Lower lobe of right lung (tissue), 2 donors: ENCODE measurements at regions not wholly inside any gene's neighbourhood (a gene's known extent, or its start where the extent isn't known, plus 50 kb on each side); places are given as distances from the start of the nearest gene placed in this dataset.

ENCODE experiments used
- ATAC-seq, 2 donors: fragments of 200-7000 bp; cut with Tn5 transposase; one replicate each; pipeline ENCODE4 v1.9.1; 2020 to 2022; ENCODE audit warnings: mild to moderate bottlenecking in 2 of 2, moderate library complexity in 2 of 2
- DNase-seq: peaks from one replicate; pipeline ENCODE4 v3.0.0-alpha.2; 2020
- H3K27ac ChIP-seq: fragments of 200-600 bp; one replicate; pipeline ENCODE4 v1.8.0; 2022
- H3K27me3 ChIP-seq: fragments of 200-600 bp; one replicate; pipeline ENCODE4 v1.8.0; 2022; ENCODE audit warnings: low read depth
- H3K36me3 ChIP-seq: fragments of 200-600 bp; one replicate; pipeline ENCODE4 v1.8.0; 2022; ENCODE audit warnings: mild to moderate bottlenecking
- H3K4me1 ChIP-seq: fragments of 200-600 bp; one replicate; pipeline ENCODE4 v1.8.0; 2022
- H3K4me3 ChIP-seq: fragments of 200-600 bp; one replicate; pipeline ENCODE4 v1.8.0; 2022; ENCODE audit warnings: mild to moderate bottlenecking
- H3K9me3 ChIP-seq: fragments of 200-600 bp; one replicate; pipeline ENCODE4 v1.8.0; 2022
- intact Hi-C: fragments of 100-400 bp; cut with DNase I; formaldehyde crosslinking; loops from one replicate; pipeline ENCODE4 v1.11.0; 2022
- TF ChIP-seq, protein P1 (sequence below): fragments of 200-600 bp; IDR thresholded peaks from one replicate; pipeline ENCODE4 v1.8.0; 2022; ENCODE audit warnings: antibody characterized with exemption, mild to moderate bottlenecking
- donor health status: DM: no; HTN: yes; CAD: no; lungs with severe emphysema.

DNA sequence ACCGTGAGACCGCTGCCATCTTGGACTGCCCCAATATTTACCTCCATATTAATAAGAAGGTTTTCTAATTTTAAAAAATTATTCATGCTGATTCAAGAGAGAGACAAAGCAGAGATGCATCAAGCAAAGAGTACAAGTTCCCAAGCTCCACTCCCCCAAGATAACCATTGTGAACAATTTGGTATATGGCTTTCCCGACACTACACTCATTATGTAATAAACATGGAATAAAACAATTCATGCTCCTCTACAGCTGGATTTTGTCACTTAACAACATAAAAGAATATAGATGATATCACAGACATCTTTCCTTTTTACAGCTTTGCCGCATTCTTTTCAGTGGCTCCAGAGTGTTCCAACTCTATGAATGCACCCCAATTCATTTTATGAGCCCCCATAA, 307.6 kb downstream of the FGFR2 start:
- Histone ChIP-seq H3K9me3 (no peaks in the 10 kb centered on the region), H3K4me3 (no peak overlapping the region), H3K27me3 (no peaks in the 10 kb centered on the region), H3K27ac (no peak overlapping the region), H3K36me3 (no peaks in the 10 kb centered on the region), H3K4me1 (no peaks in the 10 kb centered on the region)
- TF ChIP-seq, protein P1, sequence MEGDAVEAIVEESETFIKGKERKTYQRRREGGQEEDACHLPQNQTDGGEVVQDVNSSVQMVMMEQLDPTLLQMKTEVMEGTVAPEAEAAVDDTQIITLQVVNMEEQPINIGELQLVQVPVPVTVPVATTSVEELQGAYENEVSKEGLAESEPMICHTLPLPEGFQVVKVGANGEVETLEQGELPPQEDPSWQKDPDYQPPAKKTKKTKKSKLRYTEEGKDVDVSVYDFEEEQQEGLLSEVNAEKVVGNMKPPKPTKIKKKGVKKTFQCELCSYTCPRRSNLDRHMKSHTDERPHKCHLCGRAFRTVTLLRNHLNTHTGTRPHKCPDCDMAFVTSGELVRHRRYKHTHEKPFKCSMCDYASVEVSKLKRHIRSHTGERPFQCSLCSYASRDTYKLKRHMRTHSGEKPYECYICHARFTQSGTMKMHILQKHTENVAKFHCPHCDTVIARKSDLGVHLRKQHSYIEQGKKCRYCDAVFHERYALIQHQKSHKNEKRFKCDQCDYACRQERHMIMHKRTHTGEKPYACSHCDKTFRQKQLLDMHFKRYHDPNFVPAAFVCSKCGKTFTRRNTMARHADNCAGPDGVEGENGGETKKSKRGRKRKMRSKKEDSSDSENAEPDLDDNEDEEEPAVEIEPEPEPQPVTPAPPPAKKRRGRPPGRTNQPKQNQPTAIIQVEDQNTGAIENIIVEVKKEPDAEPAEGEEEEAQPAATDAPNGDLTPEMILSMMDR = no peak
- no peak for ATAC-seq
- DNase-seq = no peak
- intact Hi-C loops = no loop called here

DNA sequence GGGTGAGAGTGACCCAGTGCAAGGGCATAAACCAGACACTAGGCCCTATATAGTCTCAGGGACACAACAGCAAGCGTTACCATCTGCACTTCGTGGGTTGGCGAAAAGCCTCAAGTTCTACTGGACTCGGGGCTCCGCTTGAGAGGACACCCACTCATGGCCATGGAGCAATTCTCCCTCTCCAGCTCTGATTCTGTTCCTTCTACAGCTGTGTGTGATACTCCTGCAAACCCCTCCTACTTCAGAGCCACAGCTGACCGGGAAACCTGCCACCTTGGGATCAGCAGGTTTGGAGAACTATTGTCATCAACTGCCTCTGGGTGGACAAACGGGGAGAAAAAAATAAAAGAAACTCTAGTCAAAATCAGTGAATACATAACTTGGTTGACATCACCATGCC, 306.9 kb downstream of the FGFR2 start:
- no peak for DNase-seq
- ATAC-seq = no peak

DNA sequence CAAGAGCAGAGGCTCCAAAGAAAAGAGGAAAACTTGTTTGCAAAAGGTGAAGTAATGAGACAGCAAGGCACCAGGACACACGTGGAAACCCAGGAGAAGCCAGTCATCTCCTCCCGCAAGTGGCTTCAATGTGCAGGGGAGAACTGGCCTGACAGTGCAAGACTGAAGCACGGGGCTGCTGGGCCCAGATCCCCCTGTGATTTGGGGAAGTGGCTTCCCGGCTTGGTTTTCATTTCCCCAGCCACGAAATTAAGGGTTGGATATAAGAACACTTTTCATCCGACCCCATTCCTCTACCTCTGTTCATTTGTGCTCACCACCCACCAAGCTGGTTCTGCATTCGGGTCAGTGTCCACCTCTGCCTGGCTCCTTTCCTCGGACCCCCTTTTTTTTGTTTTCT, 306.4 kb downstream of the FGFR2 start:
- H3K27ac ChIP-seq = no peak overlapping the region
- H3K9me3 ChIP-seq = no peaks in the 10 kb centered on the region
- no peak for ATAC-seq
- DNase-seq = no peak
- intact Hi-C loops = no loop called here
- no peak overlapping the region for H3K4me3 ChIP-seq
- no peaks in the 10 kb centered on the region for H3K4me1 ChIP-seq
- no peaks in the 10 kb centered on the region for H3K27me3 ChIP-seq
- H3K36me3 ChIP-seq = no peaks in the 10 kb centered on the region
- TF ChIP-seq, protein P1 = no peak

More for the DNA sequence above, 306.9 kb downstream of the FGFR2 start:
- H3K9me3 ChIP-seq = no peaks in the 10 kb centered on the region
- no peak overlapping the region for H3K4me3 ChIP-seq
- intact Hi-C loops = no loop called here
- TF ChIP-seq, protein P1 = no peak
- H3K27me3 ChIP-seq = no peaks in the 10 kb centered on the region
- H3K27ac ChIP-seq = no peak overlapping the region
- H3K4me1 ChIP-seq = no peaks in the 10 kb centered on the region
- H3K36me3 ChIP-seq = no peaks in the 10 kb centered on the region

DNA sequence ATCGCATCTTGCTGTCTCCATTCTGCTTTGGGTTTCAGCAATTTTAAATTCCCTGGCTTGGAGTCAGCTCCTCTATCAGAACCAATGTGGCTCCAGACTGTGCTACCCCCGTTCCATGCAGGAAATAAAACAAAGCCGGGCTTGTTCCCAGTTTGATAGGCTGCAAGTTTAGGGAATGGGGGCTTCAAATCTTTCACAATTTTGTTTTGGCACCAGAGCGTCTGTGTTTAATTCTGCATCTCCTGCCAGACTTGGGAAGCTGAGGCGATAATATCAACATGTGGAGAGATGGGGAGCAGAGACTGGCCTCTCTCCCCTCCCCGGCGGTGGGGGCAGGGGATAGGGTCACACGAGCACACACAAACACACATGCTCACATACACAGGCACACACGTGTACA, 305.9 kb downstream of the FGFR2 start:
- Histone ChIP-seq H3K36me3 (no peaks in the 10 kb centered on the region), H3K27me3 (no peaks in the 10 kb centered on the region), H3K4me3 (no peak overlapping the region), H3K9me3 (no peaks in the 10 kb centered on the region), H3K4me1 (no peaks in the 10 kb centered on the region), H3K27ac (no peak overlapping the region)
- TF ChIP-seq, protein P1 = no peak
- intact Hi-C loops = no loop called here
- ATAC-seq (no peak), DNase-seq (no peak)

DNA sequence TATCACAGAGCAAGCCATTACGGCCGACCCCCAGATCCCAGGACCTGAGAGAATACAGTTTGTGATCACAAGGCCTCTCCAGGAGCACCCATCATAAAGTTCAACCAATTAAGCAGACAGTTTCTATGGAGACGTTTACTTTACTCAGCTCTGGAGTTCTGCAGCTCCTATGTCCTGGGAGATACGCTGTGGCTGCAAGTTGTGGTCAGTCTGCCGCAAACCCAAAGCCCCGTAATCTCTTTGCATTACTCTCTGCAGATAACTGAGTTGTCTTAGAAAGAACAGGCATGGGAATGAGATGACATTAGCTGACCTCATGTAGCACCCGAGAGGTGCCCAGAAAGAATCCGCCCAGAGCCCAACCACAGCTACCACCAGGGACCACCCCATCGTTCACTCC, 305.1 kb downstream of the FGFR2 start:
- no peak for ATAC-seq
- H3K9me3 ChIP-seq = no peaks in the 10 kb centered on the region
- H3K36me3 ChIP-seq = no peaks in the 10 kb centered on the region
- H3K4me1 ChIP-seq = no peaks in the 10 kb centered on the region
- no peaks in the 10 kb centered on the region for H3K27me3 ChIP-seq
- TF ChIP-seq, protein P1 = no peak
- intact Hi-C loops = no loop called here
- H3K4me3 ChIP-seq = no peak overlapping the region
- no peak overlapping the region for H3K27ac ChIP-seq
- DNase-seq = no peak

DNA sequence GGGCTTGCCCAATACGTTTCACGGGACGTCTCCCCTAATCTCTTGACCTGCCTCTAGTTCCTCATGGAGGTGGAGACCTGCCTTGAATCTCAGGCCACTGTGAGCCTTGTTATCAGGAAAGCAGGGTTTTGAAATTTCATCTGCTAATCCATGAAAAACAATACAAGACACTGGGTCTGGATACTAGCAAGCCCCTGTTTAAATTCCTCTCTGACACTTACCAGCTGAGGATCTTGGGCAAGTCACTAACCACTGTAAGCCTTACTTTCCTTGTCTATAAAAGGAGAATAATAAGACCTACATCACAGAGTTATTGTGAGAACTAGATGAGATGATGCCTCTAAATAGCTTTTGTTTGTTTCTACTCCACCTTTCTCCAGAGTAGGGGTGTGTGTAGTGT, 303.6 kb downstream of the FGFR2 start:
- H3K4me1 ChIP-seq = no peaks in the 10 kb centered on the region
- H3K27ac ChIP-seq = no peak overlapping the region
- H3K27me3 ChIP-seq = no peaks in the 10 kb centered on the region
- TF ChIP-seq, protein P1 = no peak
- ATAC-seq (no peak), DNase-seq (no peak)
- no peaks in the 10 kb centered on the region for H3K36me3 ChIP-seq
- intact Hi-C loops = no loop called here
- H3K4me3 ChIP-seq = no peak overlapping the region
- H3K9me3 ChIP-seq = no peaks in the 10 kb centered on the region
